OCI-LY3 (cell line): ENCODE measurements at regions not wholly inside any gene's neighbourhood (a gene's known extent, or its start where the extent isn't known, plus 50 kb on each side); places are given as distances from the start of the nearest gene placed in this dataset.

Experiments used
- H2AFZ ChIP-seq: fragments of 200-600, 300-600 bp; shearing (Covaris generic); 2 replicates; pipeline ENCODE4 v1.6.0; 2014; ENCODE audit warnings: antibody characterized with exemption, low read depth, low read length
- H3K27ac ChIP-seq: fragments of 200-600, 300-600 bp; sonication (generic); 2 replicates; pipeline ENCODE4 v1.5.1; 2014; ENCODE audit warnings: mild to moderate bottlenecking, low read length, moderate library complexity, mixed read lengths
- H3K27me3 ChIP-seq: fragments of 200-600, 300-600 bp; sonication (generic); 2 replicates; pipeline ENCODE4 v1.6.1; 2014; ENCODE audit warnings: low read depth, low read length, mixed read lengths
- H3K36me3 ChIP-seq: fragments of 200-600, 300-600 bp; sonication (generic); replicated peaks from 2 replicates; pipeline ENCODE3; 2014; ENCODE audit warnings: low read depth, low read length, mixed read lengths
- H3K4me1 ChIP-seq: fragments of 300-600, 200-600 bp; sonication (generic); 2 replicates; pipeline ENCODE4 v1.6.1; 2014; ENCODE audit warnings: low read length, mixed read lengths
- H3K4me2 ChIP-seq: fragments of 200-600, 300-600 bp; sonication (generic); 2 replicates; pipeline ENCODE4 v1.6.1; 2014; ENCODE audit warnings: low read length, mixed read lengths
- H3K4me3 ChIP-seq: fragments of 300-600, 200-600 bp; sonication (generic); 2 replicates; pipeline ENCODE4 v1.5.1; 2014; ENCODE audit warnings: antibody characterized with exemption, mild to moderate bottlenecking, low read length, moderate library complexity
- H3K79me2 ChIP-seq: fragments of 300-600, 200-600 bp; shearing (Covaris generic); 2 replicates; pipeline ENCODE4 v1.6.1; 2014; ENCODE audit warnings: mild to moderate bottlenecking, low read length, mixed read lengths
- H3K9ac ChIP-seq: fragments of 300-600, 200-600 bp; shearing (Covaris generic); 2 replicates; pipeline ENCODE4 v1.6.0; 2014; ENCODE audit warnings: mild to moderate bottlenecking, low read length, moderate library complexity
- H3K9me3 ChIP-seq: fragments of 200-600, 300-600 bp; shearing (Covaris generic); 2 replicates; pipeline ENCODE4 v1.6.1; 2014; ENCODE audit warnings: low read length, mixed read lengths; ENCODE audit not compliant: insufficient read depth
- H4K20me1 ChIP-seq: fragments of 200-600, 300-600 bp; sonication (generic); 2 replicates; pipeline ENCODE4 v1.6.1; 2016; ENCODE audit warnings: low read length, mixed read lengths; ENCODE audit not compliant: insufficient read depth
- CTCF ChIP-seq: fragments of 200-600, 300-600 bp; sonication (generic); IDR thresholded peaks from 2 replicates; pipeline ENCODE4 v1.5.1; 2014; ENCODE audit warnings: antibody characterized with exemption, low read length, low read depth
- EZH2phosphoT487 ChIP-seq: fragments of 200-600 bp; shearing (Covaris generic); IDR thresholded peaks from 2 replicates; pipeline ENCODE4 v1.6.1; 2018; ENCODE audit warnings: antibody characterized with exemption, mixed run types, low read depth

GRCh38 chr14:85380881-85381280 lies 149.1 kb upstream of the FLRT2 start:
- Histone ChIP-seq H3K36me3 (no peaks in the 10 kb centered on the region), H3K4me2 (no peak overlapping the region), H3K4me3 (no peak overlapping the region), H2AFZ (no peak overlapping the region), H3K27me3 (no peaks in the 10 kb centered on the region), H3K4me1 (no peaks in the 10 kb centered on the region), H3K9me3 (no peaks in the 10 kb centered on the region), H4K20me1 (no peaks in the 10 kb centered on the region), H3K27ac (no peak overlapping the region), H3K9ac (no peak overlapping the region), H3K79me2 (no peaks in the 10 kb centered on the region)
- no peak for TF ChIP-seq EZH2phosphoT487

- Histone ChIP-seq H3K27ac (no peak overlapping the region), H3K4me1 (no peaks in the 10 kb centered on the region), H3K27me3 (no peaks in the 10 kb centered on the region), H4K20me1 (no peaks in the 10 kb centered on the region), H3K79me2 (no peaks in the 10 kb centered on the region), H3K9me3 (no peaks in the 10 kb centered on the region), H3K9ac (no peak overlapping the region), H3K36me3 (no peaks in the 10 kb centered on the region), H3K4me2 (no peak overlapping the region), H2AFZ (no peak overlapping the region), H3K4me3 (no peak overlapping the region)
- TF ChIP-seq EZH2phosphoT487 (no peak), CTCF (no peak)
Observed at GRCh38 chr14:85382341-85382740, 147.6 kb upstream of the FLRT2 start.

- no peaks in the 10 kb centered on the region for H3K79me2 ChIP-seq
- H2AFZ ChIP-seq: no peak overlapping the region
- no peaks in the 10 kb centered on the region for H4K20me1 ChIP-seq
- H3K9ac ChIP-seq: no peak overlapping the region
- H3K4me2 ChIP-seq: no peak overlapping the region
- no peak overlapping the region for H3K4me3 ChIP-seq
- TF ChIP-seq EZH2phosphoT487: no peak
- H3K9me3 ChIP-seq: no peaks in the 10 kb centered on the region
- no peak overlapping the region for H3K27ac ChIP-seq
- H3K4me1 ChIP-seq: no peaks in the 10 kb centered on the region
- H3K27me3 ChIP-seq: no peaks in the 10 kb centered on the region
- H3K36me3 ChIP-seq: no peaks in the 10 kb centered on the region
Observed at GRCh38 chr14:85387181-85387580, 142.8 kb upstream of the FLRT2 start.

- H3K27ac ChIP-seq: no peak overlapping the region
Observed at GRCh38 chr14:85390236-85390635, 139.7 kb upstream of the FLRT2 start.

GRCh38 chr14:85391455-85391854 lies 138.5 kb upstream of the FLRT2 start:
- no peak overlapping the region for H2AFZ ChIP-seq
- H3K4me1 ChIP-seq: no peaks in the 10 kb centered on the region
- no peak for TF ChIP-seq EZH2phosphoT487
- no peak for TF ChIP-seq CTCF
- H4K20me1 ChIP-seq: no peaks in the 10 kb centered on the region
- H3K4me2 ChIP-seq: no peak overlapping the region
- H3K27ac ChIP-seq: no peak overlapping the region
- no peaks in the 10 kb centered on the region for H3K79me2 ChIP-seq
- H3K27me3 ChIP-seq: no peaks in the 10 kb centered on the region
- no peak overlapping the region for H3K9ac ChIP-seq
- no peak overlapping the region for H3K4me3 ChIP-seq
- H3K9me3 ChIP-seq: no peaks in the 10 kb centered on the region
- no peaks in the 10 kb centered on the region for H3K36me3 ChIP-seq

More at GRCh38 chr14:85390236-85390635, 139.7 kb upstream of the FLRT2 start:
- Histone ChIP-seq H4K20me1 (no peaks in the 10 kb centered on the region), H3K36me3 (no peaks in the 10 kb centered on the region), H3K9me3 (no peaks in the 10 kb centered on the region), H3K27me3 (no peaks in the 10 kb centered on the region), H3K4me1 (no peaks in the 10 kb centered on the region), H3K9ac (no peak overlapping the region), H2AFZ (no peak overlapping the region), H3K4me3 (no peak overlapping the region), H3K4me2 (no peak overlapping the region), H3K79me2 (no peaks in the 10 kb centered on the region)
- TF ChIP-seq CTCF (no peak), EZH2phosphoT487 (no peak)
